WERI-Rb-1 (cell line): ENCODE measurements at regions not wholly inside any gene's neighbourhood (a gene's known extent, or its start where the extent isn't known, plus 50 kb on each side); places are given as distances from the start of the nearest gene placed in this dataset.
A peak's percentile ranks its signal among the peaks of the same experiment; 100 is the strongest.
"Not testable (repeated sequence)": the region's sequence is repeated elsewhere in the genome, so short reads cannot be mapped to it uniquely, and the experiment has no call there.

Experiments used
- DNase-seq: peaks from one replicate; pipeline ENCODE4 v3.0.0-alpha.2; 2020
- H3K27ac ChIP-seq: fragments of 250-450 bp; sonication (Bioruptor Pico); 2 replicates; pipeline ENCODE4 v1.5.1; 2020; ENCODE audit warnings: mild to moderate bottlenecking, moderate library complexity
- H3K27me3 ChIP-seq: fragments of 250-450 bp; sonication (Bioruptor Pico); 2 replicates; pipeline ENCODE4 v1.5.1; 2021; ENCODE audit warnings: mild to moderate bottlenecking, low read depth, moderate library complexity; ENCODE audit not compliant: insufficient read depth, severe bottlenecking
- H3K36me3 ChIP-seq: fragments of 250-450 bp; sonication (Bioruptor Pico); 2 replicates; pipeline ENCODE4 v1.5.1; 2020; ENCODE audit warnings: mild to moderate bottlenecking, moderate library complexity
- H3K4me3 ChIP-seq: 2 replicates; pipeline ENCODE4 v1.5.1; 2011; ENCODE audit warnings: low read depth, mild to moderate bottlenecking, control low read depth, low read length
- H3K9me3 ChIP-seq: fragments of 250-450 bp; sonication (Bioruptor Pico); 2 replicates; pipeline ENCODE4 v1.5.1; 2021; ENCODE audit warnings: mild to moderate bottlenecking, moderate library complexity; ENCODE audit not compliant: severe bottlenecking
- TF ChIP-seq, protein P1 (sequence below): IDR thresholded peaks from 2 replicates; pipeline ENCODE4 v1.5.1; 2011; ENCODE audit warnings: low read depth, mild to moderate bottlenecking, control low read depth, inconsistent platforms, low read length

DNA sequence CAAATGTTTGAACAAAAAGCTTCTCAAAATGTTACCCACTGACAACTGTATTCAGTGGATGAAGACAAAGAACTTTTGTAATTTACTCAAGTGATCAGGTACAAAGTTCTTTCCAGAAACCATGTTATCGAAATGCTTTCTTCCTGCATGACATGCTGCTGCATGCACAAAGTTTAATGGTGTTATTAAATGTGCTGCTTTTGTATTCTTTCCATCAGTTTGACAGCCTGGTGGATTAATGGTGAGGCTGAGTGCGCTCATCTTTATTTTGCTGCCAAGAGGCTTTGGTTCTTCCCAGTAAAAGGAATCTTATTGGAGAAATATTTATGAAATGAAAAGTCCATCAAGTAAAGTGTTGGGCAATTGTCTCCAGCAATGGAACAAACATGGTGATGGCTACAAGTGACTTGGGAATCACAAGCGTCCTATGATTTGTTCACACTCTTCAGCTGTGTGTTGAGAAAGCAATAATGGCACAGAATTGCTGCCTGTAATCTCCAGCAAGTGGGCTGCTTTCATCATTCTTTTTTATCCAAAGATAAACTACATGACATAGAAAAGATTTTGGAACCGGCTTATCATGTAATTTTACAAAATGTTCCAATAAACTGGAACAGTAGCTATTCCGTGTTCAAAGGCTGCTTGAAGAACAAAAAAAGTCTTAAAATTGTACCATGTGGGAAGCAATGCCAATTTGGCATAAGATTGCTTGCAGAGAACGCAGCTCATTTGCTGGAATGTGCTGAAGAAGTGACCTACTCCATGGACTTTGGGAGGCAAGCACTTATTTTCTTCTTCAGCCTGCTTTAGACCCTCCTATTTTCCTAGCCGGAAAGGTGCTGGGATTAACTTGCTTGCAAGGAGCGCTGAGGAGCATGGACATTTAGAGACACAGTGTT, 153.1 kb downstream of the HSD17B3 start:
- TF ChIP-seq, protein P1, sequence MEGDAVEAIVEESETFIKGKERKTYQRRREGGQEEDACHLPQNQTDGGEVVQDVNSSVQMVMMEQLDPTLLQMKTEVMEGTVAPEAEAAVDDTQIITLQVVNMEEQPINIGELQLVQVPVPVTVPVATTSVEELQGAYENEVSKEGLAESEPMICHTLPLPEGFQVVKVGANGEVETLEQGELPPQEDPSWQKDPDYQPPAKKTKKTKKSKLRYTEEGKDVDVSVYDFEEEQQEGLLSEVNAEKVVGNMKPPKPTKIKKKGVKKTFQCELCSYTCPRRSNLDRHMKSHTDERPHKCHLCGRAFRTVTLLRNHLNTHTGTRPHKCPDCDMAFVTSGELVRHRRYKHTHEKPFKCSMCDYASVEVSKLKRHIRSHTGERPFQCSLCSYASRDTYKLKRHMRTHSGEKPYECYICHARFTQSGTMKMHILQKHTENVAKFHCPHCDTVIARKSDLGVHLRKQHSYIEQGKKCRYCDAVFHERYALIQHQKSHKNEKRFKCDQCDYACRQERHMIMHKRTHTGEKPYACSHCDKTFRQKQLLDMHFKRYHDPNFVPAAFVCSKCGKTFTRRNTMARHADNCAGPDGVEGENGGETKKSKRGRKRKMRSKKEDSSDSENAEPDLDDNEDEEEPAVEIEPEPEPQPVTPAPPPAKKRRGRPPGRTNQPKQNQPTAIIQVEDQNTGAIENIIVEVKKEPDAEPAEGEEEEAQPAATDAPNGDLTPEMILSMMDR: no peak
- DNase-seq: no peak
- no peak overlapping the region for H3K27ac ChIP-seq
- no peaks in the 10 kb centered on the region for H3K36me3 ChIP-seq
- H3K9me3 ChIP-seq: no peaks in the 10 kb centered on the region
- H3K4me3 ChIP-seq: no peak overlapping the region
- no peaks in the 10 kb centered on the region for H3K27me3 ChIP-seq

DNA sequence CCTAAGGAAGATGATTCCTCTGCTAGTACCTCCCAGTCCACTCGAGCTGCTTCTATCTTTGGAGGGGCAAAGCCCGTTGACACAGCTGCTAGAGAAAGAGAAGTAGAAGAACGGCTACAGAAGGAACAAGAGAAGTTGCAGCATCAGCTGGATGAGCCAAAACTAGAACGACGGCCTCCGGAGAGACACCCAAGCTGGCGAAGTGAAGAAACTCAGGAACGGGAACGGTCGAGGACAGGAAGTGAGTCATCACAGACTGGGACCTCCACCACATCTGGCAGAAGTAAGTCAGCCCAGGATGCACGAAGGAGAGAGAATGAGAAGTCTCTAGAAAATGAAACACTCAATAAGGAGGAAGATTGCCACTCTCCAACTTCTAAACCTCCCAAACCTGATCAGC, 154.9 kb downstream of the HSD17B3 start:
- not testable (repeated sequence) for H3K4me3 ChIP-seq, H3K27me3 ChIP-seq, H3K27ac ChIP-seq, H3K36me3 ChIP-seq, H3K9me3 ChIP-seq, DNase-seq

DNA sequence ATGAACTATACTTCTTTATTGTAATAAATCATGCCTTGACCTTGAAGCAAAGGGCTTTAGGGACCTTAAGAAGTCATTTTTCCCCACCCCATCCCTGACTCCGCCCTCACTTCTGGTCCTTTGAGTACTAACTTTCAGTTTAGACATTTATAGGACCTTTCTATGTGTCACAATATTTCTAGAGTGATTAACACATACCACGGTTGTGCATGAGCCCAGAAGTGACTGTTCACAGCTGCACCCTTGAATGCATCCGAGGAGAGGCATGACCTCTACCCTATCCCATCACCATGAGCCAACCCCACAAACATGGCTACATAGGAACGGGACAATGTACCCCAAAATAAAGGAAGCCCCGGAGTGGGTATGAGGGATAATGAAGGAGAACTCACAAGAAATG, 160.3 kb downstream of the HSD17B3 start:
- no peak for DNase-seq
- Histone ChIP-seq H3K4me3 (no peak overlapping the region), H3K27ac (no peak overlapping the region), H3K36me3 (no peaks in the 10 kb centered on the region), H3K27me3 (no peaks in the 10 kb centered on the region), H3K9me3 (no peaks in the 10 kb centered on the region)
- TF ChIP-seq, protein P1: no peak

DNA sequence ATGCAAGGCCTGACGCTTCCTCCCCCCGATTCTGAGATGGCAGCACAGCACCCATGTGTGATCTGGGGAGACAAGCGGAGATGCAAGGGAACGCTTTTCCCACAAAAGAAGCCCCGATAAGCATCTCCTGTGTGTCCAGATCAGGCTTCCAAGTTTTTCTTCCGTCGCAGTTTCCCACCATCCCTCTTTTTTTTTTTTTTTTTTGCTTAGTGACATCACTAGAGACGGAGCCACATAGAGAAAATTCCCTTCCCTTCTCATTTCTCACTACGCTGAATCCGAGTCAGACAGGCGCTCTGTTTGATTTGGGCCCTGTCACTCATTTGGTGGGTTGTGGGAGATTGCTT, 160.9 kb downstream of the HSD17B3 start:
- TF ChIP-seq, protein P1: no peak
- no peaks in the 10 kb centered on the region for H3K27me3 ChIP-seq
- H3K4me3 ChIP-seq: no peak overlapping the region
- no peak overlapping the region; the same call in 1 of the 2 replicates for H3K27ac ChIP-seq
- H3K36me3 ChIP-seq: no peaks in the 10 kb centered on the region
- DNase-seq: no peak
- H3K9me3 ChIP-seq: no peaks in the 10 kb centered on the region

DNA sequence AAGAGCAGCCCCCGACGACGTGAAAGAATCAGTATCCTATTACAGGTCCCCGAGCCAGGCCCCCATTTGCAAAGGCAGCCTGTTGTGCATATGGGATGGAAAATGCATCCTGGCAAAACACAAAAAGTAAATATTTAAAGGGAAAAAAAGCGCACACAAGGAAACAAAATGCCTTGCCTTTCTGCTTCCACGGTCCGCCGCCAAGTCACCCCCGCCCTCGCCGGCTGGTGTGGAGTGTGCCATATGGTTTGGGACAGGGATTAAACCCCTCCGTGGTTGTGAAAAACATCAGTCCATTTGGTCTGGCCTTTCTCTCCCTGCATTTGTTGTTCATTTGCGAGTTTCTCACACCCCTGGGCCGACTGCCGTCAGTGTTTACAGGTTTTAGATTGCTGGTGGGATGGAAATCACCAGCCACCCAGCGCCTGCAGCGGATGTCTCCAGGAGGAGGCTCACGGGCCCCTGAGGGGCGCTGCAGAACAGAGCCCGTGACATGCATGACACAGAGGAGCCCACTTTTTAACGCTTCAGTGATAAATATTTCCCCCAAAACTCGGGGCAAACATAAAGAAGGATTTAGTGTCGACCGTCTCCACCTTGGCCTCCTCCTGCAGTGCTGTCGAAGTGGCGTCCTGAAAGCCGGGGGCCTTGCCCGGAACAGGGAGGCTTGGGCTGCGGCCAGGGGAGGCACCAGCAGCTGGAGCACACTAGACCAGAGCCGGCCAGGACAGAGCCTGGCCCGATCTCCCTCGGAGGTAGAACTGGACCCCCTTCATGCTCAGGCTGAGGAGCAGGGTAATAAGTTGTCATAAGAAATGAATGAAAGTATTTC, 161.5 kb downstream of the HSD17B3 start:
- no peaks in the 10 kb centered on the region for H3K27me3 ChIP-seq
- no peaks in the 10 kb centered on the region for H3K9me3 ChIP-seq
- peak; percentile 42 for DNase-seq
- H3K27ac ChIP-seq: no peak overlapping the region; the same call in 1 of the 2 replicates
- H3K4me3 ChIP-seq: no peak overlapping the region
- TF ChIP-seq, protein P1: no peak
- no peaks in the 10 kb centered on the region for H3K36me3 ChIP-seq

DNA sequence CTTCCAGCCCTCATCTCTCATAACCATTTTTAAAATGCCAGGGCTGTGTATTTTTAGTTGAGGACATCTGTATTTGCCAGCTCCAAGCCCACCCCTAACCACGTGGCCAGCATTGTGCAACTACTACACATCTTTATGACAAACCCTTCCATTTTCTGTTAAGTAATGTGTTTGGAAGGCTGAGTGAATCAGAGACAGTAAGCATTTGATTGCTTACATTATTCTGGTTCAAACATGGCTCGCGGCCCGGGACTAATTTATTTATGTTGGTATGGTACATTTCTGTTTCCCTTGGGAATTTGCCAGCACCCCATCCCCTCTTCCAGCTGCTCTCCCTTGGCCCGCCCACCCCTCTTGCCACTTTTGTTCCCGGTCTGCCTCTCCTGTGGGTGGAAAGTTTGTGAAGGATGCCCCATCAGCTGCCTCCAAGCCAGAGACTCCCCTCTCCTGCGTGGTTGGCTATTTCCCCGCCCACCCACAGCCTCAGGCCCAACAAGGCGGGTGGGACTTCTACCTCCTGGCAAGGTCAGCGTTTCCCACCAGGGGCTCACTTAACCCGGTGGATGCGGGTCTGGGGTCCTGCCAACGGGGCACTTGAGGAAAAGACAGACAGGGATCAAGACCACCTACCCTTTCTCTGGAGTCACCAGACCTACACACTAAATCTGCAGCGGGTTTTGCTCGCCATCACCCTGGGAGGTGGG, 162.2 kb downstream of the HSD17B3 start:
- Histone ChIP-seq H3K4me3 (no peak overlapping the region), H3K9me3 (no peaks in the 10 kb centered on the region), H3K27ac (no peak overlapping the region), H3K36me3 (no peaks in the 10 kb centered on the region), H3K27me3 (no peaks in the 10 kb centered on the region)
- TF ChIP-seq, protein P1: no peak
- DNase-seq: no peak
